UCSD-AML1 (cell line): ENCODE measurements at regions not wholly inside any gene's neighbourhood (a gene's known extent, or its start where the extent isn't known, plus 50 kb on each side); places are given as distances from the start of the nearest gene placed in this dataset.

Source experiments
- DNase-seq: peaks from one replicate; lab custom pipeline; 2025; ENCODE audit not compliant: unreplicated experiment; lab: John Stamatoyannopoulos, UW

DNA sequence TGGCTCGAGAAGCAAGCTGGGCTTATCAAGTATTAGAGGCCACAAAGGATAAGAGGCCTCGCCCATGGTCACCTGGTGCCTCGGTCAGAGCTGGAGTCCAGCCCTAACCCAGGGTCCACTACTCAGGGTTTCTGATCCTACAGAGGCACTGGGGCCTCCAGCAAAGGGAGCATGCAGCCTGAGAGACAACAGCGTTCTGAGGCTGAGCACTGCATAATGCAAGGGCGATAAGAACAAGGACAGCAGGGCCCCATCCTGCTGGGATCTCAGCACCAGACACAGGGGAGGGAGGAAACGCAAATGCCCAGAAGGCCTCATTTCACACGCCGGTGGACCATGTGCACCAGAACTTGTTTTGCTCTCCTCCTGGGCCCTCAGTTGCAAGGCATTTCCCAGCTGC is 63.0 kb downstream of the C5orf15 start:
- no peak for DNase-seq

DNA sequence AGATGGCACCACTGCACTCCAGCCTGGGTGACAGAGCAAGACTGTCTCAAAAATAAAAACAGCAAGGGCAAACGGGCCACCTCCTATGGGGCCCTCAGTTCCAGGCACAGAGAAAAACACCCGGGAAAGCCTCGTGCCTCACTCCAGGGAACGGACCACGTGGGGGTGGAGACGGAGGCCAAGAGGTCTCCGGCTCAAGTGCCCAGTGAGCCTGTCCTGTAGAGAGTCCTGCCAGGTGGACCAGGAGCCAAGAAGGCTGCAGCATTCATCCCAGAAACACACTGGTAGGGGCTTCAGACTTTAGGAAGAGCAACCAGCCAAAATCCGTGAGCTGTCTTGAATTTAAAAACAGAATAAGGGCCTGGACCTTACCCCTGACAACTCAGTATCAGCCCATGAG is 63.8 kb downstream of the C5orf15 start:
- DNase-seq: no peak

DNA sequence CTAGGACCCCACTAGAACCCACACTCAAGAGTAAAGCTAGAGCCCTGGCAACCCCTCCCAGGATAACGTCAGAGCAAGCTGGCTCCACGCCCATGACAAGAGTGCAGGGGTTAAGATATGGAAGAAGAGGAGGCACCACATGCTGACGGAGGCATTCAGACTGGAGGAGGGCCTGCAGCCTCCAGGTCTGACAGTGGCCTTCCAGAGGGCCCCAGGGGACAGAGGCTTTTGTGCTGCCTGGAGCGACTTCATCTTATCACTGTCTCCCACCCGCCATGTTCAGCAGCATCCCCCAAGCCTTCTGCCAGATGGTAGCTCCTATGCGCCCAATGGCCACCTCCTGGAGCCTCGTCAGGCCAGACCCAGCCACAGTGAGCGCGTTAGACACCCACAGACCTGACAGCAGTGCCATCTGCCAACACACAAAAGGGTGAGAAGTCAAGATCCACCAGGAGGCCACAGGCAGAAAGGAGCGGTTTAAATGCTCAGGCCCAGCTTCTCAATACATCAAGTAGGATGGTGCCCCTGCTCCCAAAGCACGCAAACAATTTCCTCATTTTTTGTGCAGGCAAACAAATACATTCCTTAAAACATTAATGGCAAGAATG is 65.8 kb downstream of the C5orf15 start:
- DNase-seq: no peak

DNA sequence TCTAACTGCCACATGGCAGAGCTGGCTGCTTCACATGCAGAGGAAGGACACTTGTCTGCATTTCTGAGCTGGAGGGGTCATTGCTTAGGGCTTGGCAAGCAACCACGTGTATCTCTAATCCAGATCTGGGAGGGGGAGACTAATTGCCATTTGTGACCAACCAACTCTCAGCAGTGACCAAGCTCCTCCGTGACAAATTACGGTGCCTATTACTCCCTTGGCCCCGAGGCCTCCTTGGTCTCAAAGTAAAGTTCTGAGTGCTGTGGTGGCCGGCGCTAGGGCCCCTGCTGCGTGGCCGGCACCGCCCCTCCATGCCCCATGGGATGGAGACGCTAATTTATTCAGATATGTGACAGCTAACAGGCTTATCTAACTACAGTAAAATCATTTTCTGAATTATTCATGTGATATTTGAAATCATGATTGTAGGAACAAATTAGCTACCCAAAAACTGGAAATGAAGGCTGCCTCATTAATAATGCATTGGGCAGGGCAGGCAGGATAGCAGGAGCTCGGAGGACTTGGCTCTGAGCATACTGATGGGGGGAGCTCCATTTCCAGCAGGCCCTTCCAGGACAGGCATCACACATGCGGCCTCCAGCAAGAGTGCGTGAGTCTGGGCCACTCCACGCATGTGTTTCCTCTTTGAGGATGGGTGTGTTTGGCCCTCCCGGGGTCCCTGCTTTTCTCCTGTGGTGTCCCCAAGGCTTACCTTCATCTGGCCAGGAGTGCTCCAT is 67.7 kb downstream of the C5orf15 start:
- no peak for DNase-seq

DNA sequence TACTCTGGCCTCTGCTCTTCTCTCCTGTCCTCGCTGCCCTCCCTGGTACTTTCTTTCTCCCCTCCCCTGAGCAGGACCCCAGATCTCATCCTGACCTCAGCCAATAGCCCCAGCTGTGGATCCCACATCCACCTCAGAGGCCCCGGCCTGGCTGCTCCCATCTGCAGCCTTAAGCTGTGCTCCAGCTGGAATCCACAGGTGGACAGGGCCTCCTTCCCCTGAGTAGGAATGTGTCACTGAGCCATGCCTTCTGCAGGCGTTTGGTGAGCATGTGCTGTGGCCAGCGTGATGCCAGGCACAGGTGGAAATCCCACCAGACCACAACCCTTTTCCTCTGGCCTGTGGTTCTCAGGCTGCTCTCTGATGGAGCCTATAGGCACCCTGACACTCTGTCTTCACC is 68.9 kb downstream of the C5orf15 start:
- DNase-seq: no peak

DNA sequence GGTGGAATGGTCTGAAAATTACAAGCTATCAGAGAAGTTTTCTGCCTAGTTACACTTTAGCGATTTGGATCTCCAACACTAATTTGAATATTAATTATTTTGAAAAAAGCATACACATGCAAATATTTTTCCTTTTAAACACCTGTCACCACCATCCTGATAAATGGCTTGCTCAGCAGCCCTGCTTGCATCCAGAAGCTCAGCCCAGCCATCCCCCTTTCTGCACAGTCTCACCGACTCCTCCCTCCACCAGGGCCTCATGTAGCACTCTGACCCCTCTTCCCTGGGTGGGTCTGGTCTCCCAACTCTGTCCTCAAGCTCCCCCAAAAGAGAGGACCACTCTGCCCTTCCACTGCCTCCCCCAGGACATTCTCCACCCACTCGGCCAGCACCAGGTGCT is 70.0 kb downstream of the C5orf15 start:
- DNase-seq: no peak

DNA sequence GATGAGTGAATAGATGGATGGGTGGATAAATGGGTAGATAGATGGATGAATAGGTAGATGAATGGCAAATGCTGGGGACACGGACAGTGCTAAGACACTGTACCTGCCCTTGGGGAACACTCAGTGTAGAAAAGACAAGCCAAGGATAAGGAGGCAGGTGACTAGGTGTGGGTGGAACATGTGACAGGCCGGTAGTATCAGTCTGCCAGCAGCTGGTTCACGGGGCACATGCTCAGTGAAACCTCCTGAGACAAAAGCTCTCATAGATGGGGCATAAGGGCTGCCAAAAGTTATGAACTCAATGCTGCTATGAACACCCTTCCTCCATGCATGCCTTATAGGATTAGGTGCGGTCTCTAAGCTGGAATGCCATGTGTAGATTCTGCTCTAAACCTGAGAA is 71.0 kb downstream of the C5orf15 start:
- DNase-seq: no peak

DNA sequence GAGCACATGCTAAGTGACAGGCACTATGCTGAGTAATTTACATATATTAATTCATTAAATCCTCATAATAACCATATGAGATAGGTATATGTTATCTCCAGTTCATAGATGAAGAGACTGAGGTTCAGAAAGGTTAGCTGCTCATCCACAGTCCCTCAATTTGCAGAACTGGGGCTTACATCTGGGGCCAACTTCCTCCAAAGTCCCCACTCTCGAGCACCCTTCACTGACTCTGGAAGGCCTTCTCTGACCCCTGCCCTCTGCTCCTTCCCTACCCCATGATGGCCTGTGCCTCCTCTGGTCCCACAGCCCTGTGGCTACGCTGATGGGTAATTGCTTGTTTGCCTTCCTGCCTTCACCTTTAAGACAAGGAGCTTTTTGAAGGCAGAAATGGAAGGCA is 71.6 kb downstream of the C5orf15 start:
- DNase-seq: no peak

DNA sequence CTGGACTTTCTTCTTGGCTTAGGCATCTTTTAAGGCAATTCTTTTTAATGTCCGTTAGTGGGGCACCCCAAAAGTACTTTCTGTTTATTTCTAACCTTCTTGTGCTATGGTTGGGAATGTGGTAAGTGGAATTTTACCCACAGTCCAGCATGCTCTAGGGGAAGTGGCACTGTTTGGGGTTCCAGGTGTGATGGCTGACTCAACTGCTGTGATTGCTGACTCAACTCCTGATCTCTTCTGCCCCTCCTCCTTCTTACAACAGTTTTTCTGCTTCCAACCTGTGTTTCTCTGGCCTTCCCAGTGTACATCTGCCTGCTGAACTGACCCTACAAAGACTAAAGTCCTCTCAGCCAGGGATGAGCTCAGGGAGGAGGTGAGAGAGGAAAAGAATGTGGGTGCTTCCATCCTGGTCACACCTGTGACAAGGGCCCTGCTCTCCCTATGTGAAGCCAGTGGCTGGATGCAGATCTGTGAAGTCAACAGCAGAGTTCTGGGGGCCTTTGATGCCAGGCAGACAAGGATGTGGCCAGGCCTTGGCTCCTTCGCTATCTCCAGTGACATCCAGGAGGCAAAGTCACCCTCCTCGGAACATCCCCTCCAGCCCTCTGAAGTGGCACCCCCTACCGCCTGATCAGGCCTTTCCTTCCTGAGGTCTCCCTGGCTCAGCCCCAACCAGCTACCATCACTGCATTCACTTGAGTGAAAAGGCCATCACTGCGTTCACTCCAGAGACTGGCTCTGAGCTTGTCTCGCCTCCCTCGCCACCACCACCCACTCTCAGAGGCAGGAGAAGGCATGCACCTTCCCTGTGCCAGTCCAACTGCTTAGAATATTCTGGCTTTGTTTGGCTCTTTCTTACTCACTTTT is 72.2 kb downstream of the C5orf15 start:
- no peak for DNase-seq

DNA sequence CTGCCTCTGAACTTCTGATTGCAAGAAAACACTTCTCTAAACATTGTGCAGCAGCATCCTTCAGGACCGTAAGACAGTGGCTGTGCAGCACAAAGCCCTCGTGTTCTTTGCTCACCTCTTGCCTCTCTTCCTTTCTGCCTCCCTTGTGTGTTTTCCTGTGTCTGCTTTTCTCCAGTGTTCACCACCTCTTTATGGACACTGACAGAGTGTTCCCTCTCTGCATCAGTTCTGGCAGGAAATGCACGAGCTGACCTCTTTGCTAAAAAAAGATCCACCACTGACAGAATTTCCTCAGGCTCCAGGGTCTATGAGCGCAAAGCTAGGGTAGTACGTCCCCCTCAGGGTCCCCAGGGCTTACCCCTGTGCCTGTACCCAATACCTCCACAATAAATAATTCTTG is 74.3 kb downstream of the C5orf15 start:
- no peak for DNase-seq

DNA sequence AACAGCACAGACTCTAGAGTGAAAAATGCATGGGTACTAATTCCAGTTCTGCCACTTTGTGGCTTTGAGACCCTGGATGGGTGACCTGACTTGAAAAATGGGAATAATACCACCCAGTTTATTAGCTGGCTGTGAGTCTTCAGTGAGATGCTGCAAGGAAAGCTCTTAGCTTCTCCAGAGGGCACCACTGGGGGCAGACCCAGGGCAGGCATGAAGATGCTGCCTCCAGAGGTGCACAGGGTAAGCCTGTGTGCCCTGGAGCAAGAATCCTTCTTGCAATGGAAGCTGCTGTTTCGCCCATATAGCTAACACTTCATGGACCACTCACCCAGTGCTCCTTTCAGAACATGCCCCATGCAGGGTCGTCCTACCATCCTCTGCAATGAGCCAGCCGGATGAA is 75.7 kb downstream of the C5orf15 start:
- DNase-seq: no peak

DNA sequence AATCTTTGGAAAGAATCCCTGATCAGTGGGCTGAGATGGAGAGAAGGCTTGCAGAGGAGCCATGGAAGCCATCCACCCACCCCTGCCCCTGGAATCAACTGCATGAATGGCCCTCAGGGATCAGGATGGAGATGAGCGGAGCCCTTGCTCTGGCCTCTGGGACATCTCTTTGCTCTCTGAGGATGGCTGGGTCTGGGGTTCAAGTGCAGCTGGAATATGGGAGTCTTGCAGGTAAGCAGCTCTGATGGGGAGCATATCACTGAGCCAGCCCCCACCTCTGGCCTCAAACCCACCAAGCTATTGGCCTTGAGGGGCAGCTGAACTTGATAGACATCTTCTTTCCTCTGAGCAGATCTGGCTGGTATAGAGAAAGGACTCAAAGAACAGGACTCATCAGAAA is 76.1 kb downstream of the C5orf15 start:
- no peak for DNase-seq

DNA sequence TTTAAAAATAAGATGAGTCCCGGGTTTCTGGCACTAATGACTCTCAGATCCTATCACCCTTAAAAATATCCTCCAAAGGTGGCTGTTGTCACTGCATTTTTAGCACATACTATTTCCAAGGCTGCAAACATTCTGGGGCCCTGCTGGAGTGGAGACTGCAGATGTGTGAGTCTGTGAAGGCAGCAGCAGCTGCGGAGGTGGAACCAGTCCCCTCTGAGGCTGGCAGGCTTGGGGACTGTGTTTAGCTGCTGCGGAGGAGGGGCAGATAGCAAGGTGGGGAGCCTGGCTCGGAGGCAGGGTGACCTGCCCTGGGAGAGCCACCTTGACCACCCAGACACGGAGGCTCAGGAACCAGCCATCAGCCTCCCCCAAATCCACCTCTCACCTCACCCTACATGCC is 77.0 kb downstream of the C5orf15 start:
- no peak for DNase-seq

DNA sequence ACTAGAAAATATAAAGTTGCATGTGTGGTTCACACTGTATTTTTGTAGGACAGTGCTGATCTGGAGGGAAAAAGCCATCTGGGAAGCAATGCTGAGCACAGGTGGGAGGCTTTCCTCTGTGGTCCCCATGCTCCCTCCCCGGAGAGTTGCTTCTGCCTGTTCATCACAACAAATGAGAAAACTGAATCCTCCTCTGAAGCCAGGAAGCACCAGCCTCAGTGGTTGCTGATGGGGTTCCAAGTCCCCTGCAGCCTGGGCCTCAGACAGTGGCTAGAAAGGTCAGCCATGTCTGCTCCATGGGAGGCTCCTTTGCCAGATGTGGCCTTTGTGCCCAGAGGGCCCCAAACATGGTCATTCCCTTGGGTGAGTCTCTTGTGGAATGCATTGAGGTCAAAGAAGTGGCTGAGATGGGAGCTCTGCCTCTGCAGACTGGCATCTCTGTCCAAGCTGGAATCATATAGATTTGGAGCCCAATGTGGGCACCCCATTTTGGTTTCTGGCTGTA is 77.6 kb downstream of the C5orf15 start:
- no peak for DNase-seq

DNA sequence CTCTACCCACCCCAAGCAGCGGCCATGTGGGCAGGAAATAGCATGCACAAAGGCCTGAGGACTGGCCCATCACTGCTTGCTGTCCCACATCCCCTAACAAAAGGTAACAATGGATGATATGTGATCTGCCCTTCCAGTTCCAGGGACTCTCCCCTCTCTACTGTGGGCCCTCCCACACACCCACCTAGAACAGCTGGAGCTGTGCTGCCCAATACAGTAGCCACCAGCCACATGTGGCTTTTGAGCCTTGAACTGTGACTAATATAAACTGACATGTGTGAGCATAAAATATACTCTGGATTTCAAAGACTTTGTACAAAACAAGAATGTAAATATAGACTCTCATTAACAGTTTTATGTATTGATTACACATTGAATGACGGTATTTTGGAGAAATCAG is 78.1 kb downstream of the C5orf15 start:
- DNase-seq: no peak

DNA sequence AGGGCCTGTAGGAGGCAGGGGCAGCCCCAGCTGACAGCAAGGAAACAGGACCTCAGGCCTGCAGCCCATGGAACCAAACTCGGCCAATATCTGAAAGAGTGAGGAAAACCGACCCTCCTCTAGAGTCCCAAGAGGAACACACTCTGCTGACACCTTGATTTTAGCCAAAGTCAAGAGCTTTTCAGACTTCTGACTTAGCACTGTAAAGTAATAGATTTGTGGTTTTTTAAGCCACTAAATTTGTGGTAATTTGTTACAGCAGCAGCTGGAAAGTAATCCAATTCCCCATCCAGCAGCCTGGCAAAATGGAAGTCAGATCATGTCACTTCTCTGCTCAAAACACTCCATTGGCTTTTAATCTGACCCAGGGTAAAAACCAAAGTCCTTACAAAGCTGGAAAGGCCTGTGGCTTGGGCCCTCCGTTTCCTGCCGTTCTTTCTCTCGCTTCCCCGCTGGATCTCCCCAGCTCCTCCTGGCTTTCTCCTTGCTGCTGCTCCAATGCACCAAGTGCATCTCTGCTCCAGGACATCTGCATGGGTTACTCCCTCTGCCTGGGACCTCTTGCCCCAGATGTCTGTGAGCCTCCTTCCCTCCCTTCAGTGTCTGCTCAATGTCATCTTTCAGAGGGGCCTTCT is 79.0 kb downstream of the C5orf15 start:
- no peak for DNase-seq

DNA sequence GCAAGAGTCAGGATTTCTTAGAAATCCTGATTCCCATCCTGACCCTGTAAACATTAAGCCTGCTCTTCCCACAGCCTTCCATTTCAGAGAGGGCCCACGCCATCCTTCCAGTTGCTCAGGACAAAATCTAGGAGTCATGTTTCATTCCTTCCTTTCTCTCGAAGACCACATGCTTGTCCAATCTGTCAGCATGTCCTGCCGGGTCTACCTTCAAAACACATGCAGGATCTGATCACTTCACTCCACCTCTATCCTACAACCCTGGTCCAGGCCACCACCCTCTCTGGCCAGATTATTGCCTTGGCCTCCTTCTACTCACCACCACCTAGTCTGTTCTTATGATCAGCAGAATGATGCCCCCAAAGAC is 79.8 kb downstream of the C5orf15 start:
- DNase-seq: no peak

DNA sequence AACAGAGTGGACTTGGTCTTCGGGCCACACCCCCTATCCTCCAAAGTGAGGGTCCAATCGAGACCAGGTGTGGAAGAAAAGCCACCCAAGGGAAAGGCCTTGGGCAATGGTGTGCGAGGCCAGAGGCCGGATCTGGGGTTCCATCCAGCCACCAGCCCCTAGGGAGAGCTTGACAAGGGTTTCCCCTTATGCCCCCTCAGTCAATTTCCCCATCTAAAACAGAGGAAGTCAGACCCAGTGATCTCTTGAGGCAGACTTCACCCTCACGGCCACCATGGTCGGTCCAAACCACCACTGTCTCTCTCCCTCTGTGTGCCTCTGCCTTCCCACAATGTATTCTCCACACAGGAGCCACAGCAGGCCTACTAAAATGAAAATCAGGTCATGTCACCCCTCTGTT is 82.9 kb downstream of the C5orf15 start:
- DNase-seq: no peak

DNA sequence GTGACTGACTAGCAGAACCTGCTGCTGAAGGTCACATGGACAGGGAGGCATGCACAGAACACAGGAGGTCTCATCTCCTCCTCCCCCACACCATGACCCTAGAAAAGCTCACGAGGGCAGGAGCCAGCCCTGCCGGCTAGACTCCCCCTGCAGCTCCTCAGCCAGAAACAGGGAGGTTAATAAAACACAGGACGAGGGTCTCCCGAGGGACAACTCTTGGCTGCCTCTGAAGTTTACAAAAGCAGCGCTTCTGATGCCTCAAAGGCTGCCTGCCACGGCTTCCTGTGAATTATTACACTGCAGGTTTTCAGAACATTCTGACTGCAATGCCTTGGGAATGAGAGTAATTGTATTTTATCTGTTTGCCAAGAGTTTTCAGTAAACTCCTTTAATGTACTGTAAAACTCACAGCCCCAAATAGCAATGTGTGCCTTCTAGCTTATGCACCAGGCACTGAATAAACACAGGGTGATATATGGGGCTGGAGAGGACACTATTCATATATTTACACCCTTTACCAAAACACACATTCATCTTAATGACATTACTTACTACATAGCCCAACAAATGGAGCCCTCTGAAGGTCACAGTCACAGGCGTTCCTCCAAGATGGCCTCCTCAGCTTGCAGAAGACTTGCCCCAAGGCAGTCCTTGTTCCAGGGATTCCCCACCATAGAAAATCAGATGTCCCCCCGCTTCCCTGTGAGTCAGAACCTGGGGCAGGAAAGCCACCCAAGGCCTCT is 83.7 kb downstream of the C5orf15 start:
- DNase-seq: no peak

DNA sequence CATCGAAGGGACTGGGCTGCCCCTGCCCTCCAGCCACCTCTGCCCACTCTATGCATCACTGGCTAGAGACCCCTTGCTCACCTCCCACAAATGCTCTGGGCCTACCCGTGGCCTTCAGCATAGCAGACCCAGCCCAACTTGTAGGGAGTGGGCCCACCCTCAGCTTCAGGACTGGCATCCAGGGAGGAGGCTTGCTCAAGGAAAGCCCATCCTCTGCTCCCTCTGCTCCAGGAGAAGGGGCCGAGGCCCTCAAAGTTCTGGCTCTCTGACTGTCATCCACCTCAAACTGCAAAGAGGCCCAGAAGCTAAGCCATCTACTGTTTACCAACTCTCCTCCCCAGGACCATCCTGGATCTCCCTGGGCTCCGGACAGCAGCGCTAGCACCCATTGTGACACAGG is 84.5 kb downstream of the C5orf15 start:
- no peak for DNase-seq

DNA sequence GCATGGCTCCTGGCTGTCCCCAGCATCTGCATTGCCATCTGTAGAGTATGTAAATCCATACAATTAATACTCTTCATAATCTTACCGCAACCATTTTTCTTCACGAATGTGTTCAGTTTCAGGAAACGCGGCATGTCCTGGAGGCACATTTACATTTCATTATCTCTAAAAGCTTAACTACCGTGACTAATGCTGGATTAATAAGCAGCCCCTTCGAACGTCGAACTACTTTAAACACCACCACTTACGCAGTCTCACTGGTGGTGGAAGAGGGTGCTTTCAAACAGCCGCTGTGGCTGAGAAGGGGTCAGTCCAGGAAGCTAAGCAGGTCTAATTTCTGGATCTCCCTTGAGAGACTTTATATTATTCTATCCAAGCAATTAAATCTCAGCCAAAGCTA is 85.6 kb downstream of the C5orf15 start:
- no peak for DNase-seq
